ENCODE measurements at regions not wholly inside any gene's neighbourhood (a gene's known extent, or its start where the extent isn't known, plus 50 kb on each side); places are given as distances from the start of the nearest gene placed in this dataset.
A peak's percentile ranks its signal among the peaks of the same experiment; 100 is the strongest.
"Not testable (repeated sequence)": the region's sequence is repeated elsewhere in the genome, so short reads cannot be mapped to it uniquely, and the experiment has no call there.

DNA sequence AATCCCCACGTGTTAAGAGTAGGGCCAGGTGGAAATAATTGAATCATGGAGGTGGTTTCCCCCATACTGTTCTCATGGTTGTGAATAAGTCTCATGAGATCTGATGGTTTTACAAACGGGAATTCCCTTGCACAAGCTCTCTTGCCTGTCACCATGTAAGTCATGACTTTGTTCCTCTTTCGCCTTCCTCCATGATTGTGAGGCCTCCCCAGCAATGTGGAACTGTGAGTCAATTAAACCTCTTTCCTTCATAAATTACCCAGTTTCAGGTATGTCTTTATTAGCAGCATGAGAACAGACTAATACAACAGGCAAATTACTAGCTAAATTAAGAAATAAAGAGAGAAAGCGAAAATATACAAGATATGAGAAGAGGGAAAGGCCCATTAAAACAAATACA is 1822.6 kb upstream of the PIK3C3 start:
- WGBS (ENCODE audit: insufficient coverage): 88% methylated on average over 2 of the region's 4 CpGs
- H3K36me3 ChIP-seq (ENCODE audit: control insufficient read depth, insufficient read depth, low read length): not testable (repeated sequence)

DNA sequence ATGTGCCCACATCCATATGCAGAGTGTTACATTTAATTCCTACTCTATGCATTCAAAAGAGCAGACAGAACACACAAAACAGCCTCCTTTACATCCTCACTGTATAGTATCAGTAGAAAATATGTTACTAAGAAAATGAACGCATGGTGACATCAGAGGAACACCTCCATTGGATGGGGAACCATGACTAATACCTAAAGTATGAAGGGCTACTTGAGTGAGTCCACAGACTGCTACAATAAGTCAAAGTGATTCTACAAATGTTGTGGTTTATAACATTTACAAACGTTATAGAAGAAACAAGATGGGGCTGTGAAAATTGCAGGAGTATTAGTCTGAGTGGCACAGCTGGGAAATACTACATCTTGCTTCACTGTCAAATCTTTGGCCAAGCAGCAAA is 1830.9 kb upstream of the PIK3C3 start:
- Histone ChIP-seq H3K4me1 (ENCODE audit: control insufficient read depth, insufficient read depth, low read length) (no peaks in the 10 kb centered on the region), H3K9me3 (ENCODE audit: control insufficient read depth, insufficient read depth, low read length) (no peaks in the 10 kb centered on the region), H3K27ac (ENCODE audit: low read depth, low read length) (no peak overlapping the region), H3K36me3 (ENCODE audit: control insufficient read depth, insufficient read depth, low read length) (no peaks in the 10 kb centered on the region), H3K4me3 (ENCODE audit: low read depth, low read length) (no peak overlapping the region), H3K27me3 (ENCODE audit: control insufficient read depth, insufficient read depth, low read length) (no peaks in the 10 kb centered on the region)
- no peak for DNase-seq (ENCODE audit: low read depth in 4 of 6, low spot score in 6 of 6)
- WGBS (ENCODE audit: insufficient coverage): no CpG with 5 or more reads among the region's 2 CpGs

More for the DNA sequence above, 1822.6 kb upstream of the PIK3C3 start:
- H3K27me3 ChIP-seq (ENCODE audit: control insufficient read depth, insufficient read depth, low read length); H3K4me1 ChIP-seq (ENCODE audit: control insufficient read depth, insufficient read depth, low read length); DNase-seq (ENCODE audit: low read depth in 4 of 6, low spot score in 6 of 6); H3K27ac ChIP-seq (ENCODE audit: low read depth, low read length); H3K4me3 ChIP-seq (ENCODE audit: low read depth, low read length); H3K9me3 ChIP-seq (ENCODE audit: control insufficient read depth, insufficient read depth, low read length): not testable (repeated sequence)

GRCh38 chr18:40120796-40121391 is 1834.1 kb upstream of the PIK3C3 start:
- H3K36me3 ChIP-seq (ENCODE audit: control insufficient read depth, insufficient read depth, low read length): no peaks in the 10 kb centered on the region
- H3K4me3 ChIP-seq (ENCODE audit: low read depth, low read length): no peak overlapping the region
- H3K27ac ChIP-seq (ENCODE audit: low read depth, low read length): no peak overlapping the region
- no peak for DNase-seq (ENCODE audit: low read depth in 4 of 6, low spot score in 6 of 6)
- WGBS (ENCODE audit: insufficient coverage): no CpG with 5 or more reads among the region's 2 CpGs
- H3K27me3 ChIP-seq (ENCODE audit: control insufficient read depth, insufficient read depth, low read length): no peaks in the 10 kb centered on the region
- H3K4me1 ChIP-seq (ENCODE audit: control insufficient read depth, insufficient read depth, low read length): no peaks in the 10 kb centered on the region
- H3K9me3 ChIP-seq (ENCODE audit: control insufficient read depth, insufficient read depth, low read length): no peaks in the 10 kb centered on the region

DNA sequence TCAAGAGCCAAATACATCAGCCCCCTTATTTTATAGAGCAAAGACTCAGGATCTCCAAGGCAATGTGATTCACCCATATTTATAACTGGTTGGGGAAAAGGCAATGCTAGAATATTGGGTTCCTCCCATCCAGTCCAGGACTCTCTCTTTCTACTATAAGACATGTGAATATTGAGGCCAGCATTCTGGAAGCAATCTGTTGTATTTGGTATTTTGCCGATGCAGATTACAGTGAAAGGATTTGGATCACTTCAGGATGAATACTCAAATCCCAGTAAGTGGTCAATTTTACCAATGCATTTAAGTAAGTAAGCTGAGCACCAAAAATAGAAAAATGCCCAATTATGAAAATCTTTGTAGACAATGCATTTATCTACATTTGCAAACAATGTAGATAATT is 1834.7 kb upstream of the PIK3C3 start:
- H3K36me3 ChIP-seq (ENCODE audit: control insufficient read depth, insufficient read depth, low read length): no peaks in the 10 kb centered on the region
- no peaks in the 10 kb centered on the region for H3K9me3 ChIP-seq (ENCODE audit: control insufficient read depth, insufficient read depth, low read length)
- H3K27ac ChIP-seq (ENCODE audit: low read depth, low read length): no peak overlapping the region
- WGBS (ENCODE audit: insufficient coverage): no CpG with 5 or more reads among the region's 1 CpG
- H3K27me3 ChIP-seq (ENCODE audit: control insufficient read depth, insufficient read depth, low read length): no peaks in the 10 kb centered on the region
- H3K4me3 ChIP-seq (ENCODE audit: low read depth, low read length): no peak overlapping the region
- no peak for DNase-seq (ENCODE audit: low read depth in 4 of 6, low spot score in 6 of 6)
- no peaks in the 10 kb centered on the region for H3K4me1 ChIP-seq (ENCODE audit: control insufficient read depth, insufficient read depth, low read length)

DNA sequence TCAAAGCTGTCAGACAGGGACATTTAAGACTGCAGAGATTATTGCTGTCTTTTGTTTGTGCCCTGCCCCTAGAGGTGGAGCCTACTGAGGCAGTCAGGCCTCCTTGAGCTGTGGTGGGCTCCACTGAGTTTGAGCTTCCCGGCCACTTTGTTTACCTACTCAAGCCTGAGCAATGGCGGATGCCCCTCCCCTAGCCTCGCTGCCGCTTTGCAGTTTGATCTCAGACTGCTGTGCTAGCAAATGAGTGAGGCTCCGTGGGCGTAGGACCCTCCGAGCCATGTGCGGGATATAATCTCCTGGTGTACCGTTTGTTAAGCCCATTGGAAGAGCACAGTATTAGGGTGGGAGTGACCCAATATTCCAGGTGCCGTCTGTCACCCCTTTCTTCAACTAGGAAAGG is 1835.5 kb upstream of the PIK3C3 start:
- not testable (repeated sequence) for DNase-seq (ENCODE audit: low read depth in 4 of 6, low spot score in 6 of 6); H3K4me3 ChIP-seq (ENCODE audit: low read depth, low read length); H3K27ac ChIP-seq (ENCODE audit: low read depth, low read length); H3K9me3 ChIP-seq (ENCODE audit: control insufficient read depth, insufficient read depth, low read length); H3K27me3 ChIP-seq (ENCODE audit: control insufficient read depth, insufficient read depth, low read length); H3K36me3 ChIP-seq (ENCODE audit: control insufficient read depth, insufficient read depth, low read length); H3K4me1 ChIP-seq (ENCODE audit: control insufficient read depth, insufficient read depth, low read length)
- 99% methylated on average over 10 of the region's 10 CpGs for WGBS (ENCODE audit: insufficient coverage)

DNA sequence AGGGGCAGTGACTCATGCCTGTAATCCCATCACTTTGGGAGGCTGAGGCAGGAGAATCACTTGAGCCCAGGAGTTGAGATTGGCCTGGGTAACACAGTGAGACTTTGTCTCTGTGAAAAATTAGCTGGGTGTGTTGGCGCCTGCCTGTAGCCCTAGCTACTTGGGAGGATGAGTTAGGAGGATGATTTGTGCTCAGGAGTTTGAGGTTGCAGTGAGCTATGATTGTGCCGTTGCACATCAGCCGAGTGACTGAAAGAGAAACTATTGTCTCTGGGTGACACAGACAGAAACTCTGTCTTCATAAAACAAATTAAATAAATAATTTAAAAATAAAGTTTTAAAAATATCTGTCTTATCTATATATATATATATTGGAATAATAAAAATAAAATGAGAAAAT is 1844.6 kb upstream of the PIK3C3 start:
- Histone ChIP-seq H3K27ac (ENCODE audit: low read depth, low read length) (no peak overlapping the region), H3K27me3 (ENCODE audit: control insufficient read depth, insufficient read depth, low read length) (no peaks in the 10 kb centered on the region), H3K4me1 (ENCODE audit: control insufficient read depth, insufficient read depth, low read length) (no peaks in the 10 kb centered on the region), H3K9me3 (ENCODE audit: control insufficient read depth, insufficient read depth, low read length) (no peaks in the 10 kb centered on the region), H3K4me3 (ENCODE audit: low read depth, low read length) (no peak overlapping the region), H3K36me3 (ENCODE audit: control insufficient read depth, insufficient read depth, low read length) (no peaks in the 10 kb centered on the region)
- no peak for DNase-seq (ENCODE audit: low read depth in 4 of 6, low spot score in 6 of 6)
- WGBS (ENCODE audit: insufficient coverage): no CpG with 5 or more reads among the region's 3 CpGs

DNA sequence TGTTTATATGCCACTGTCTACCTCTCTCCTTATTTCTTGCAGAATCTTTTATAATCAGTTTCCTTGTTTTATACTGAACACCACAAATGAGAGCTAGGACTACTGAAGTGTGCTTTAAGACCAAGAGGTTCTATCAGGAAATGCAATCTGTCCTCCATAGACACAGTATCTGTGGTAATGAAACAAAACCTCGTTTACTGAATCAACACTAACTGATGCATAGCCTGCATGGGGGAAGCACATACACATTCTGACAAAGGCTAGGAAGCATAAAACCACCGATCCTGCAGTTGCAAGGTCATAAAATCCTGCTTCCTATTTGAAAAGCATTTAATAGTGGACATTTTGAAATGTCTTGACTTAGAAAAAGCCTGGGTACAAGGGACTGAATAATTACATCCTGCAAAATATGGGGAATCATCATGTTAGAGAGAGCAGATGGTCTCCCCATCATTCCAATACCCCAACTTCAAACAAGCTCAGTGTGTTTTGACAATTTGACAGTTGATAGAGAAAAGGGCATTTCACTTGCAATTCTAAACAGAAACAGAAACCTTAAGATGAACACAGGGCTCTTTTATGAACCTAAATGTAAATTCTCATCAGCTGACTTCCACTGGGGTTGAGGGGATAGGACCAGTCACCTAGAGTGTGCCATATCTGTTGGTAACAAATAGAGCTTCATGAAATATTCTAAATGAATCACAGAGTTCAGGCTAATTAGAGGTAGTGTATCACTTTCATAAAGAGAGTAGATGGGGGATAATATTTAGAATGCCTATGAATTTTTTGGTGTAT is 1845.6 kb upstream of the PIK3C3 start:
- Histone ChIP-seq H3K27ac (ENCODE audit: low read depth, low read length) (no peak overlapping the region), H3K4me1 (ENCODE audit: control insufficient read depth, insufficient read depth, low read length) (no peaks in the 10 kb centered on the region), H3K27me3 (ENCODE audit: control insufficient read depth, insufficient read depth, low read length) (no peaks in the 10 kb centered on the region), H3K4me3 (ENCODE audit: low read depth, low read length) (no peak overlapping the region), H3K9me3 (ENCODE audit: control insufficient read depth, insufficient read depth, low read length) (no peaks in the 10 kb centered on the region), H3K36me3 (ENCODE audit: control insufficient read depth, insufficient read depth, low read length) (no peaks in the 10 kb centered on the region)
- DNase-seq (ENCODE audit: low read depth in 4 of 6, low spot score in 6 of 6): peak in 1 of 6 donors; percentile 60
- WGBS (ENCODE audit: insufficient coverage): no CpG with 5 or more reads among the region's 2 CpGs

DNA sequence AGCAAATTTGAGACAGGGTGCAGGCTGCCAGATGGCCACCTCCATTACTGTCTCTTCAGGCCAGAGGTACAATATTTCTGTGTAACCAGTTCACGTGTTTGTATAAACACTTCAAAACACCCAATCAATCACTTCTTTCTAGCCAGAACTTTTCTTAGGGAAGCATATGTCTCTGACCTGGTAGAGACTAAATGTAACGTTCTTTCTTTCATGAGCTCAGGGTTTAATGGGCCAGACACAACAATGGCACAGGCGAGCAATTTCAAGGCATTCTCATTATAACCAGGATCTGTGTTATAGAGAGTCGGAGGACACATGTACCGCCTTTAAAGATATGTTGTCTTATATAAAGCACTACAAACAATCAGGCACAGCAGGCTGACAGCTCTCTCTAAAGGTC is 1846.4 kb upstream of the PIK3C3 start:
- peak in 1 of 6 donors; percentile 15 for DNase-seq (ENCODE audit: low read depth in 4 of 6, low spot score in 6 of 6)
- WGBS (ENCODE audit: insufficient coverage): 80% methylated on average over 1 of the region's 5 CpGs
- Histone ChIP-seq H3K4me1 (ENCODE audit: control insufficient read depth, insufficient read depth, low read length) (no peaks in the 10 kb centered on the region), H3K4me3 (ENCODE audit: low read depth, low read length) (no peak overlapping the region), H3K27me3 (ENCODE audit: control insufficient read depth, insufficient read depth, low read length) (no peaks in the 10 kb centered on the region), H3K27ac (ENCODE audit: low read depth, low read length) (no peak overlapping the region), H3K36me3 (ENCODE audit: control insufficient read depth, insufficient read depth, low read length) (no peaks in the 10 kb centered on the region), H3K9me3 (ENCODE audit: control insufficient read depth, insufficient read depth, low read length) (no peaks in the 10 kb centered on the region)

DNA sequence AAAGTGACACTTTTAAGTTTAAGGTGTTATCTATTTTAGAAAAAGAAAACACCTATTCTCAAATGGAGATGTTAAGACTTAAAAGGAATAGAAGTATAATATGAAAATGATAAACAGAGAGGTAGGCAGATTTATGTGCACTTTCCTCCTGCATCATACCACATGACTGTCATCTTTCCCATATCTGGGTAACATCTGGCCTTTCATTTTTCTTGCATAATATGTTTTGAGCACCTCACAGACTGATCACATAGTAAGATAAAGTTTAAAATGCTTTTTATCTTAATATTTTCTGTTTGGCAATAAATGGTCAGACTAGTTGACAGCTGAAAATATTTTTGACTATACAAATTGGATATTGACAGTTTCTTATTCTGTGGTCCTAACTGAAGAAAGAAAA is 1852.1 kb upstream of the PIK3C3 start:
- Histone ChIP-seq H3K27me3 (ENCODE audit: control insufficient read depth, insufficient read depth, low read length) (no peaks in the 10 kb centered on the region), H3K4me1 (ENCODE audit: control insufficient read depth, insufficient read depth, low read length) (no peaks in the 10 kb centered on the region), H3K4me3 (ENCODE audit: low read depth, low read length) (no peak overlapping the region), H3K36me3 (ENCODE audit: control insufficient read depth, insufficient read depth, low read length) (no peaks in the 10 kb centered on the region), H3K27ac (ENCODE audit: low read depth, low read length) (no peak overlapping the region), H3K9me3 (ENCODE audit: control insufficient read depth, insufficient read depth, low read length) (no peaks in the 10 kb centered on the region)
- no peak for DNase-seq (ENCODE audit: low read depth in 4 of 6, low spot score in 6 of 6)

GRCh38 chr18:40099641-40100040 is 1855.4 kb upstream of the PIK3C3 start:
- no peaks in the 10 kb centered on the region for H3K4me1 ChIP-seq (ENCODE audit: control insufficient read depth, insufficient read depth, low read length)
- no peak for DNase-seq (ENCODE audit: low read depth in 4 of 6, low spot score in 6 of 6)
- no peaks in the 10 kb centered on the region for H3K9me3 ChIP-seq (ENCODE audit: control insufficient read depth, insufficient read depth, low read length)
- no peaks in the 10 kb centered on the region for H3K36me3 ChIP-seq (ENCODE audit: control insufficient read depth, insufficient read depth, low read length)
- H3K27me3 ChIP-seq (ENCODE audit: control insufficient read depth, insufficient read depth, low read length): no peaks in the 10 kb centered on the region
- H3K27ac ChIP-seq (ENCODE audit: low read depth, low read length): no peak overlapping the region
- no CpG with 5 or more reads among the region's 2 CpGs for WGBS (ENCODE audit: insufficient coverage)
- no peak overlapping the region for H3K4me3 ChIP-seq (ENCODE audit: low read depth, low read length)
